HG03175 (cell line): ENCODE measurements at regions not wholly inside any gene's neighbourhood (a gene's known extent, or its start where the extent isn't known, plus 50 kb on each side); places are given as distances from the start of the nearest gene placed in this dataset.
"Not testable (repeated sequence)": the region's sequence is repeated elsewhere in the genome, so short reads cannot be mapped to it uniquely, and the experiment has no call there.

Experiments used
- ATAC-seq: cut with Tn5 transposase; IDR thresholded peaks from one replicate; pipeline ENCODE4 v1.9.1; 2021; ENCODE audit warnings: mild to moderate bottlenecking, moderate library complexity; ENCODE audit not compliant: unreplicated experiment

- no peak for ATAC-seq
Observed at GRCh38 chr21:26331205-26331980, 160.8 kb upstream of the APP start.

DNA sequence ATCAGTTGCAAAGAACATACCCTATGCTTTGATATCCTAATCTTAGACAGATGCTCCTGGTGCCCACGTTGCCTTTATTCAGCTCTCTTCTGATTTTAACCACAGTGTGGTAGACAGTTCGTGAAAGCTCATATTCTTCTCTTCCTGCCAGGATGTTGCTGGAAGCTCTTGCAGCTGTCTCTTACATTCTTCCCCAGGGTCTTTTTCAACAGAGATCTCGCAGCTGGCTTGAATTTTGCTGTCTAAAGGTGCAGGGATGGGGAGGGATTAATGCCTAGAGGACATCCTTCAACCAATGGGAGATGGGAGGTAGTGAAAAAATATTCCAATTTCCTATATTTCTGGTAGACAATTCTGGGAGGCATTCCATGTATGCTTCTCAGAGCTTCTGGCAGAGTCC lies 150.0 kb upstream of the APP start:
- ATAC-seq: no peak

GRCh38 chr21:26307640-26308039 lies 137.1 kb upstream of the APP start:
- ATAC-seq: no peak

DNA sequence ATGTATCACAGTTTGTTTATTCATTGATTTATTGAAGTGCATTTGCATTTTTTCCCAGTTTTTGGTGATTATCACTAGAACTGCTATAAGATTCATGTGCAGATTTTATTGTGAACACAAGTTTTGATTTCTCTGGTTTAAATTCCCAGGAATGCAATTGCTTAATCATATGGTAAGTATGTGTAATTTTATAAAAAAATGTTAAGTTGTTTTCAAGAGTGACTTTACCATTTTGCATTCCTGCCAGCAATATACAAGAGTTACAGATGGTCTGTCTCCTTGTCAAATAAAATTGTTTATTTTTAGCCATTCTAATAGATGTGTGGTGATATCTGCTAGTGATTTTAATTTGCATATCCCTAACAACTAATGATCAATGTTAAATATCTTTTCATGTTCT lies 127.3 kb upstream of the APP start:
- ATAC-seq: no peak

- ATAC-seq: no peak
Observed at GRCh38 chr21:26293141-26293946, 122.8 kb upstream of the APP start.

DNA sequence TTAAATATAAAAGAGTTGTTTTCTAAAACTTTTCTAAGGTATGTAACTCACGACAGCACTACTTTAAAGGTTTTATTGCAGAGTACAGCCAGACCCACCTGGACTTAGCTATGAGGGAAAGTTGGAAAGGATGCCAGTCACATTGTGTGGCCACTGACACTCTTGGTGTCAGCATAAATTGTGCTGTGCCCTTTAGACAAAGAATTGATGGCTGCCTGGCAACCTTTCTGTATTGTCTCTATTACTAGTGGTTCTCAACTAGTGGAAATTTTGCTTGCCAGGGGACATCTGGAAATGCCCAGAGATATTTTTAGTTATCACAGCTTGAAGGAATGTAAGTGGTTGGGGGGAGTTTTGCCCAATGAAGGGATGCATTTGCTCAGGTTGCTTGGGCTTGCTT lies 117.5 kb upstream of the APP start:
- no peak for ATAC-seq

- ATAC-seq: no peak
Observed at GRCh38 chr21:26284531-26284930, 114.0 kb upstream of the APP start.

GRCh38 chr21:26282058-26282457 lies 111.5 kb upstream of the APP start:
- no peak for ATAC-seq

DNA sequence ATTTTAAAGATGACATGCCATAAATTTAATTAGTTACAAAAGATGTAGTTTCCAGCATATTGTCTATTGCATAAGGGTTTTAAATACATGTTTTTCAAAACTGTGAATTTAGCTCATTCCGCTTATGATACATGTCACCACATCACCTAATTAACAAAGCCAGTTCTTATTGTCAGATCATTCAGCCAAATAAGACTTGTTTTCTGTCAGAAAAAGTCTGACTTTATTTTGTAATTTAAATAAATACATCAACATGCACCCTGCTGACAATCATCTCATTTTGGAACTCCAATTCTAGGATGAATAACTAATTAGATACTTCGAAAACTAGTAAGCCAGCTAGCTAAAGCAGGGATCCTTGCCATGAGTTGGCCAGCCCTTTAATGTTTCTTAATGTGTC lies 110.9 kb upstream of the APP start:
- no peak for ATAC-seq

GRCh38 chr21:26280775-26281174 lies 110.2 kb upstream of the APP start:
- ATAC-seq: no peak

GRCh38 chr21:26280148-26280547 lies 109.6 kb upstream of the APP start:
- no peak for ATAC-seq

- no peak for ATAC-seq
Observed at GRCh38 chr21:26275801-26276200, 105.2 kb upstream of the APP start.

GRCh38 chr21:26273686-26274313 lies 103.2 kb upstream of the APP start:
- no peak for ATAC-seq

DNA sequence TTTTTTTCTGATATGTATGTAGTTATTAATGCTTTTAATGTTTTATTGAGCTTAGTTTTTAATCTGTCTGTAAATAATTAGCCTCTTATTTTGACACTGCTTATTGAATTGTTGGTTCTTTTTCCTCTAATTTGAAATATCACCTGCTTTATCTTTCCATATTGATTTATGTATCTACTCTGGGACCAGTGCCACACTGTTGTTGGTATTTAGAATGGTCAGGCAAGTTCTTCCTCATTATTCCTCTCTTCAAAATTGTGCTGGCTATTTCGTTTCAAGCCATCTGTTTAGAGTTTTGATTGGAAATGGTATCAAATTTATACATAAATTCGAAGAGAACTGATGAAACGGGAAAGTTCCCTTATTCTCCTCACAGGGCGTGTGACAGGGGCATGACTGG lies 96.8 kb upstream of the APP start:
- ATAC-seq: no peak

DNA sequence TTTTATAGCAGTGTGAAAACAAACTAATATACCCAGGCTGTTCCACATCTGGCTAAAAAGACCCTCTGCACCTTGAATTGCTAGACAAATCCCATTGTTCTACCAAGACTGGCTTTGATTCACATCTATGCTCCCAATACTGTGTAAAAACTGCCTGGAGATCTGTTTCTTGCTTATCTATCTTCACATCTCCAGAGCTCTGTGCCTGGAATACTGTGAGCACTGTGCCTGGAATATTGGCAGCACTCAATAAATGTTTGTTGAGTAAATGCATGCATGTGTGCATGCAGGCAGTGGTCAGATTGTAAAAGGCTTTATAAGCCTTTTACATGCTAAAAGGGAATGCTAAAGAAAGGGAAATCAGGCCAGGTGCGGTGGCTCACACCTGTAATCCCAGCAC lies 75.5 kb upstream of the APP start:
- ATAC-seq: no peak

GRCh38 chr21:26245428-26245827 lies 74.9 kb upstream of the APP start:
- ATAC-seq: no peak

DNA sequence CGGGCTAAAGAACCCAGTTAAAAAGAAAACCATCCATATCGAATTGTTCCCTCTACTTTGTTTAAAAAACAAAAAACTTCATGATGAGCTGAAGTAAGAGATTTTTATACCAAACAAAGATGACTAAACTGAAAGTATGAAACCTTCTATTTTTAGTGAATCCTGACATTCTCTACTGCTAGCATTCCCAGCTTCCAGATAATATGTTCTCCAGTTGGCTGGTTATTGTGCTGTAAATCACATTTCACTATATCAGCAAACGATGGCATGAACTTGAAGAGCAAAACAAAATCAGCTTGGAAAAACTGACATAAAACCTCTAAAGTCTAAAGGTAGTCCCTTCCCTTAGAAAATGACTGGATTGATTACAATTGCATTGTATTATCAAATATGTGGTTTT lies 68.1 kb upstream of the APP start:
- no peak for ATAC-seq

DNA sequence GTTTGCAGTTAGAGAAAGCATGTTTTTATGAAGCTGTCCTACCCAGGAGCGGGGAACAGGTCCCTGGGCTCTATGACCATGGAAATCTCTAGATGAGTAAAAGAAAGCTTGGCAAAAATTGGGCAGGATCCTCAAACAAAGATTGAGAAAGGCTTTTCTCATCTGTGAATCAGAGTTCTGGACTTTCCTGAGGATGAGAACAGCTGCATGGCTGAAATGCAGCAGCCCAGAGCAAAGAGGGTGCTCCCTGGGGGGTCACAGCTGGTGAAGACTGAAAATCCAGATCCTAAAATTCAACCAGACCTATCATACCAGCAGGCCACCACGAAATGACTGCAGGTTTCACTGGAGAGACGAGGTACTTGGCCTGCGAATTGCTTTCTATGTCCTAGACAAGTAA lies 65.7 kb upstream of the APP start:
- no peak for ATAC-seq

- not testable (repeated sequence) for ATAC-seq
Observed at GRCh38 chr21:26233297-26233696, 62.7 kb upstream of the APP start.

GRCh38 chr21:26232491-26232890 lies 61.9 kb upstream of the APP start:
- ATAC-seq: not testable (repeated sequence)

DNA sequence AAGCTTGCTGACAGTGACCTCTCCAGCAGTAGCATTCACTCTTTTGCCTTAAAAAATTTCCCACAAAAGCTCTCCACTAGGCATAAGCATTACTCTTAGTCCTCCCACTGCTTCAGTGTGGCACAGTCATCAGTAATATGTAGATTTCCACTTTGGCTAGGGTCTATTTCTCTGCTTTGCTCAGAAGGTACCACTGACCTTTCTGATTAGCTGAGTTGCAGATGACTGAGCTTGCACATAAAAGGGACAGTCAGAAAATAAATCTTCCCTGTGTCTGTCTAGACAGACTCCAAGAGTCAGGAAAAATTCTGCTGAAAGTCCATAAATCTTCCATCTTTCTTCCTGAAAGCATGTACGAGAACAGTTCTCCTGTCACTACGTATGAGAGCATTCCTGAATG lies 56.6 kb upstream of the APP start:
- ATAC-seq: no peak

- ATAC-seq: no peak
Observed at GRCh38 chr21:26226724-26227123, 56.2 kb upstream of the APP start.
